Stimulated activated CD8-positive, alpha-beta memory T cell treated with anti-CD3 and anti-CD28 coated beads, Interleukin-4, amount 100 ng/mL, for 1 hour (primary cell): ENCODE measurements at regions not wholly inside any gene's neighbourhood (a gene's known extent, or its start where the extent isn't known, plus 50 kb on each side); places are given as distances from the start of the nearest gene placed in this dataset.

Experiments used
- DNase-seq, 2 donors: peaks; one replicate each; pipeline ENCODE4 v3.0.0-alpha.2; 2020; ENCODE audit warnings: low read depth in 2 of 2, low spot score in 1 of 2

DNA sequence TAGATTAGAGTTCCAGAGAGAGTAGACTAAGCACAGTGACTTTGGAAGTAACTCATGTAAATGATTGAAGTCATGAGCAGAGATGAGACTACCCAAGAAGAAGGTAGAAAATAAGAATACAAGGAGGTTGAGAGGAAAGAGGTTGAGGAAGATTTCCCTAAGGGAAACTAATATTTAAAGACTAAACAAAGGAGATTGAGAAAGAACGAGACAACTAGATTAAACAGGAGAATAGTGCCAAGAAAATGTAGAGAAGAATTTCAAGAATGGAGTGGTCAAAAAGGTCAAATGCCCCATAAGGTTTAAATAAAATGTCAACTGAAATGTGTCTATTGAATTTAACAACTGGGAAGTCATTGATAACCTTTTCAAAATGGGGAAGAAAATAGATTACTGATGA, 59.0 kb downstream of the RPS29 start:
- DNase-seq: no peak

DNA sequence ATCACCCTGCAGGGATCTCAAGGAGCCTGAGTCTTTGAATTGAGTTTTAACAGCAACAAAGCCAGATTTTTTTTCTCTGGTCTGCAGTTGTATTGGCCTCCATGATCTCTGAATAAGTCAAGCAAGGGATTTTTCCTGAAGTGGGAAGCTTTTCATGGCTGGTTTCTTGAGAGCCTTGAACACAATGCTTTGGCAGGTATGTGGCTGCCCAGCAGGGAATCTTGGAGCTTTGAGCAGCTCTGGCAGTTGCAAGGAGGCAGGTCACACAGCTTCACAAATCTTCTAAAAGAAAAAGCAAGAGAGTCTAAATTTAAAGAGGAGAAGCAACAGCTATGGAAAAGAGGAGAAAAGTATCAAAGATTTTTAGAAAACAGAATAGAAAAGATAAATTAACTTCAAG, 60.1 kb downstream of the RPS29 start:
- no peak for DNase-seq

GRCh38 chr14:49516286-49516685, 69.9 kb downstream of the RPS29 start:
- DNase-seq: no peak

DNA sequence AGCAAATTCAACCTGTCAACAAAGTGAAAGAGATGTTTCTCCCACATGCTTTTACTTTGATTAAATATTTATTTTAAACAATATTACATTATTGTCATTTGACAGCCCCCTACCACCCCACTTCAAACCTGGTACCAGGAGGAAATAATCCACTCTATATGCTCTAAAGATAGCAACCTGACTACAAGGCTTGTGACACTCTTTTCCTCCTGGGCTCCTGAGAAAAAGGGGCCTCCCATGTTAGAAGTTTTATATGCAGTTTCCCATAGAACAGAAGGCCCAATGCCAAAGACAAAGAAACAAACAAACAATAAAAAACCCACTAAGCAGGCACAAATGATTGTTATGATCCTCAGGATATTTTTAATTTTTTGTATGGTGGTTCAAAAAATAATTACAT, 73.6 kb downstream of the RPS29 start:
- DNase-seq: no peak

DNA sequence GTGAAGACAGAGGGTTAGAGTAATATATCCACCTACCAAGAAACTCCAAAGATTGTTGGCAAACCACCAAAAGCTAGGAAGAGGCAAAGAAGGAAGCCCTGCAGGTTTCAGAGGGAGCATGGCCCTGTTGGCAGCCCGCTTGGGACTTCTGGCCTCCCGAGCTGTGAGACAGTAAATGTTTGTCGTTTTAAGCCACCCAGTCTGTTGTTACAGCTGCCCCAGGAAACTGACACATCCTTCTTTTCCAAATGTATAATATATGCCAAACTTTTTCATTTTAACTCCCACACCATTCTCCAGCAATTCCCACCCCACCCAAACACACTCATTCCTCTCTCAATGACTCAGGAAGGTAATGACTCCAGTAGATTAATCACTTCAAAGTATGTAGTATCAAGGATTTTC, 74.0 kb downstream of the RPS29 start:
- DNase-seq: no peak

DNA sequence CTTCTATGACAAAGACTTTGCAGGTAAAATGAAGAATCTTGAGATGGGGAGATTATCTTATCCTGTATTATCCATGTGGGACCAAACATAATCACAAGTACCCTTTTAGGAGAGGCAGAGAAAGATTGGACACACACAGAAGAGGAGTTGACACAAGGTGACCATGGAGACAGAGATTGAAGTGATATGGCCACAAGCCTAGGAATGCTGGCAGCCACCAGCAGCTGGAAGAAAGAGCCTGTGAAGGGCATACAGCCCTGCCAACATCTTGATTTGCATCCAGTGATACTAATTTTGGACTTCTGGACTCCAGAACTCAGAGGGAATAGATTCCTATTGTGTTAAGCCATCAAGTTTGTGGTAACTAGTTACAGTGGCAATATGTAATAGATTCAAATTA, 78.1 kb downstream of the RPS29 start:
- DNase-seq: no peak

GRCh38 chr14:49506650-49507049, 79.5 kb downstream of the RPS29 start:
- DNase-seq: no peak

GRCh38 chr14:49505041-49505766, 81.0 kb downstream of the RPS29 start:
- no peak for DNase-seq

- no peak for DNase-seq
Measured at GRCh38 chr14:49497725-49498348, 88.3 kb downstream of the RPS29 start.

DNA sequence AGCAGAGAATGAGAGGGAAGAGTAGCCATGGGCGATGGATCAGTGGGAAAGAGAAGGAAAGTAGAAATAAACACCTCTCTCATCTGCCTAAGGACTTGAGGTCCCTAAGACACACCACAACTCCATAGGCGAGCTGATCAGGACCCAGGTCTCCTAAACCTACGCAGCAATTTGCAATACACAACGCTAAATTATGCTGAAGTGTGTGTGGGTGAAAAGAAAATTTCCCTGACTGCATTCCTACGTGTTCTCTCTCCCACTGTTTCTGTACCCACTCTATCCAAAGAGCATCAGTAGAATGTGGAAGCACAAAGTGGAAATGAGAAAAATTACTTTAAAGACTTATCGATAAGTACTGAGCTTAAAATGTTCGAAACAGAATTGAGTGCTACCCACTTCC, 88.9 kb downstream of the RPS29 start:
- no peak for DNase-seq

GRCh38 chr14:49494836-49495235, 91.3 kb downstream of the RPS29 start:
- DNase-seq: no peak

GRCh38 chr14:49493557-49493956, 92.6 kb downstream of the RPS29 start:
- no peak for DNase-seq

DNA sequence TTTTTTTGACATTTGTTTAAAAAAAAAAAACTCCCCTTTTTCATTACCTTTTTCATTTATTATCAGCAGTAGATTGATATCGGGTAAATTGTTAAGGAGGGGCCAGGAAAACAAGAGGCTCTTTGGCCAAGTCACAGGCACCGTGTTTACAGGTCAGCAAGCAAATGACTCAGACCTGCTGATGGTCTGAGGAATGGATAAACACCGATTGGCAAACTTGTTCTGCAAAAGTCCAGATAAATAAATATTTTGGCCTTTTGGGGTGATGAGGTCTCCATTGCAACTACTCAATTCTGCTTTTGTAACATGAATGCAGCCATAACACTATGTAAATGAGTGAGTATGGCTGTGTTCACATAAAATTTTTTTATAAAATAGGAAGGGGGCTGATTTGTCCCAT, 94.0 kb downstream of the RPS29 start:
- no peak for DNase-seq

DNA sequence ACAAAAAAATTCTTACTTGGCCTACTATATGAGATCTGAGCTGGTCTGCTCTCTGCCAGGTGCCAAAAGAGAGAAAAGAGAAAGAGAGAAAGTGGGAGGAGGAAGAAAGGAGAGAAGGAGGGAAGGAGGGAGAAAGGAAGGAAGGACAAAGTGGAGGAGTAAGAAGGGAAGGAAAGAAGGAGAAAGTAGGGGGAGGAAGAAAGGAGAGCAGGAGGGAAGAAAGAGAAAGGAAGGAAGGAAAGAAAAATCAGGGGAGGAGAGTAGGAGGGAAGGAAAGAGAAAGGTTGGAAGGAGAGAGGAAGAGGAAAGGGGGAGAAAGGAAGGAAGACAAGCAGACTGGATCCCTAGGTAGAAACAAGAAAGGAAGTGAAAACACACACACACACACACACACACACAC, 96.8 kb downstream of the RPS29 start:
- no peak for DNase-seq

GRCh38 chr14:49487238-49487637, 98.9 kb downstream of the RPS29 start:
- DNase-seq: no peak

- no peak for DNase-seq
Measured at GRCh38 chr14:49485290-49485689, 100.9 kb downstream of the RPS29 start.

DNA sequence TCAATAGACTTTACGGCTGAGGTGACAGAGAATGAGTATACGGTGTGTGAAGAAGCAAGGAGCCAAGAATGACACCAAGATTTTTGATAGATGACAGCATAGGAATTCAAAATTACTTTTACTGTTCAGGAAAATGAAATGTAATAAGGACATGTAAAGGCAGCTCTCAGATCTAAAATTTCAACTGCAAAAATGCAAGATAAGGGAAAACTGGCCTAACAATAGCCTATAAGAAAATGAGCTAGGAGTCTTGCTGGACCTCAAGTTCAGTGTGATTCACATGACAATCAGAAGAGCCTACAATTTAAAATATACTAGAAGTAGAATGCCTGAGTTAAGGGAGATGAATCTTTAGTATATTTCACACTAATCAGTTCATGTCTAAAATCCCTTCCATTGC, 102.0 kb downstream of the RPS29 start:
- no peak for DNase-seq

DNA sequence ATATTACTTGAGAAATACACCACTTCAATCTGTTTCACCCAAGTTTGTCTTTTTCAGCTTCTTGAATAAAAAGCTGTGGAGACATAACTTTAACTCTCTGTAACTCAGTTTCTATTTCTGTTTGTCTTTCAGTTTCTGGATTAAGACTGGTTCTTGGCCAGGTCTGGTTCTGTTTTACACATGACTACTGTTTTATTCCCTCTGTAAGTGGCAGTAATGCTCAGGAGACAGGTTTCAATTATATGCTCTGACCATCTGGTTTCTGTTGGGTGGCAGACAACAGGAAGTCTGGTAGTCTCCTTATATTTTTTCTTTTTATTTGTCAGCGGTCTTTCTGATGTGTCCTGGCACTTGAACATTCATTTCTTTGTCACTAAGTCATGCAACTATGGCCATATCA, 102.9 kb downstream of the RPS29 start:
- no peak for DNase-seq

DNA sequence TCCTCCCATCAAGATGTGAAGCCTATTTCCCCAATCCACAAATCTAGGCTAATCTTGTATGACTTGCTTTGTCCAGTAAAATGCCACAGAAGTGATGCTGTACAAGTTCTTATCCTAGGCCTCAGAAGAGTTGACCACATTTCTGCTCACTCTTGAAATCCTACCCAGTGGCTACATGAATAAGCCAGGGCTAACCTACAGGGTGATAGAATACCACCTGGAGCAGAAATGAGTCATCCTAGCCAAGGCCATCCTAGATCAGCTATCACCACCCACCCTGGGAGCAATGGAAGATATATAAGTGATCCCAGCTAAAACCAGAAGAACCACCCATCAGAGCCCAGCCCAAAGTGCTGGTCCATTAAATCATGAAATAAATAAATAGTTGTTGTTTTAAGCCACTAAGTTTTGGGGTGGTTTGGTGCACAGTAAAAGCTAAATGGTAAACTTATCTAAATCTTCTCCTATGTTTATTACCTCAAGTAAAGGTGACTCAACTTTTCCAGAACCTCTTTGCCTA, 105.1 kb downstream of the RPS29 start:
- no peak for DNase-seq

DNA sequence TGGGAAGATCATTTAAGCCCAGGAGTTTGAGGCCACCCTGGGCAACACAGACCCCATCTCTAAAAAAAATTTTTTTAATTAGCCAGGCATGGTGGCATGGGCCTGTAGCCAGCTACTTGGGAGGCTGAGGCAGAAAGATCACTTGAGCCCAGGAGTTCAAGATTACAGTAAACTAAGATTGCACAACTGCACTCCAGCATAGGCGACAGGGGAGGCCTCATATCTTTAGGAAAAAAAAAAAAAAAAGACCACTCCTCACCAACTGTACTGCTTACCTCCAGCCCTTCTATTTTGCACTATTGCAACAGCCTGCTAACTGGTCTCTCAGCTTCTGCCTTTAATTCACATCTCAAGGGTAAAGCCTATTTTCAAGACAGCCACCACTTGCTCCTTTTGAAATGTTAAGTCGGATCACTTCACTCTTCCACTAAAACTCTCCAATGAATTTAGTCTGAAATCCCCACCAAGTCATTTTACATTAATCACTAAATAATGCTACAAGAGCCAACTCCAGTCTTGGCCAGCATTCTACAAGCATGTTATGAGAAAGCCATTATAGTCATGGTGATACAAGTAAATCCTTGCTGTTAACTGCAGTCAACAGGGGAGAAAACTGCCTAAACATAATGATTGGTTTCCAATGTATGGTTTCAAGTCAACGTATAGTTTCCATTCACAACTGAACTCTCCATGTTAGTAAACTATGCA, 106.0 kb downstream of the RPS29 start:
- DNase-seq: no peak

- DNase-seq: no peak
Measured at GRCh38 chr14:49479432-49479831, 106.7 kb downstream of the RPS29 start.

DNA sequence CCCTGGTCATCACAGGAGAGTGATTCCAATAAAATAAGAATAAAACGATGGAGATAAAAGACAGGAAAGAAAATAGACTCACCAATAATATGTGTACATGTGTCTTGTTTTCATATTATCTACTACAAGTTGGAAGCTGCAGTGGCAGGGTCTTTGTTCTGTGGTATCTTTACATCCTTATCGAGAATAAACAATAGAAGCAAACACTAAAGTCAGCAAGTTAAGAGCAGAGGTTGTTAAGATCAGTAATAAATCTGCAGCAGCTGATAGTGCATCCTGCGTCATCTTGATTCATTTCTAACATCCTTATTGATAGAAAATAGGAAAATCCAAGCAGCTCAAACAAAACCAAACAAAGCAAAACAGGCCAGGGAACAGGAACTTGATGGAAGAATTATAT, 107.4 kb downstream of the RPS29 start:
- no peak for DNase-seq
